SK-N-SH treated with all-trans-retinoic acid at 6 μM for 48 hours (cell line): ENCODE measurements at regions not wholly inside any gene's neighbourhood (a gene's known extent, or its start where the extent isn't known, plus 50 kb on each side); places are given as distances from the start of the nearest gene placed in this dataset.

ENCODE experiments used
- CSDC2 ChIP-seq: fragments of 250-450 bp; sonication (Bioruptor Pico); IDR thresholded peaks from 2 replicates; pipeline ENCODE4 v1.5.0; 2020; ENCODE audit warnings: mild to moderate bottlenecking, moderate library complexity
- GLIS3 ChIP-seq: fragments of 250-450 bp; sonication (Bioruptor Pico); IDR thresholded peaks from 2 replicates; pipeline ENCODE4 v1.5.0; 2020; ENCODE audit warnings: mild to moderate bottlenecking, moderate library complexity
- PATZ1 ChIP-seq: fragments of 250-450 bp; sonication (Bioruptor Pico); IDR thresholded peaks from 2 replicates; pipeline ENCODE4 v1.8.0; 2020; ENCODE audit warnings: mild to moderate bottlenecking, moderate library complexity, borderline replicate concordance
- TOX ChIP-seq: fragments of 250-450 bp; sonication (Bioruptor Pico); IDR thresholded peaks from 2 replicates; pipeline ENCODE4 v1.8.0; 2021; ENCODE audit warnings: mild to moderate bottlenecking, moderate library complexity, borderline replicate concordance
- ZFP3 ChIP-seq: fragments of 250-450 bp; sonication (Bioruptor Pico); IDR thresholded peaks from 2 replicates; pipeline ENCODE4 v1.5.0; 2020; ENCODE audit warnings: mild to moderate bottlenecking, moderate library complexity
- ZNF70 ChIP-seq: fragments of 450-650 bp; formaldehyde crosslinking; IDR thresholded peaks from 2 replicates; pipeline ENCODE4 v1.5.0; 2020; ENCODE audit warnings: mild to moderate bottlenecking, moderate library complexity

- TF ChIP-seq PATZ1 = no peak
- no peak for TF ChIP-seq GLIS3
- no peak for TF ChIP-seq TOX (CRISPR knock-in tag)
- TF ChIP-seq CSDC2 (CRISPR knock-in tag) = no peak
- no peak for TF ChIP-seq ZNF70 (CRISPR knock-in tag)
- no peak for TF ChIP-seq ZFP3 (CRISPR knock-in tag)
These were observed 599.1 kb upstream of the PRMT6 start for GRCh38 chr1:106457368-106457767.
